ENCODE measurements at regions not wholly inside any gene's neighbourhood (a gene's known extent, or its start where the extent isn't known, plus 50 kb on each side); places are given as distances from the start of the nearest gene placed in this dataset.

GRCh38 chr16:51888534-51888933 is 658.4 kb downstream of the TOX3 start:
- no peak for DNase-seq

- DNase-seq: no peak
Observed at GRCh38 chr16:51888016-51888415, 658.9 kb downstream of the TOX3 start.

- DNase-seq: no peak
Observed at GRCh38 chr16:51886456-51886855, 660.5 kb downstream of the TOX3 start.

GRCh38 chr16:51884773-51885172 is 662.2 kb downstream of the TOX3 start:
- no peak for DNase-seq

- no peak for DNase-seq
Observed at GRCh38 chr16:51881731-51882130, 665.2 kb downstream of the TOX3 start.

GRCh38 chr16:51880776-51881175 is 666.2 kb downstream of the TOX3 start:
- DNase-seq: no peak

GRCh38 chr16:51877686-51878085 is 669.3 kb downstream of the TOX3 start:
- DNase-seq: no peak

- no peak for DNase-seq
Observed at GRCh38 chr16:51876934-51877333, 670.0 kb downstream of the TOX3 start.

GRCh38 chr16:51876601-51876875 is 670.4 kb downstream of the TOX3 start:
- no peak for DNase-seq

GRCh38 chr16:51875834-51876600 is 670.9 kb downstream of the TOX3 start:
- DNase-seq: no peak

- DNase-seq: no peak
Observed at GRCh38 chr16:51872524-51872923, 674.4 kb downstream of the TOX3 start.

GRCh38 chr16:51870296-51870854 is 676.6 kb downstream of the TOX3 start:
- no peak for DNase-seq

- no peak for DNase-seq
Observed at GRCh38 chr16:51869176-51869575, 677.8 kb downstream of the TOX3 start.

GRCh38 chr16:51868631-51869030 is 678.3 kb downstream of the TOX3 start:
- no peak for DNase-seq

GRCh38 chr16:51867386-51868065 is 679.4 kb downstream of the TOX3 start:
- no peak for DNase-seq

GRCh38 chr16:51864575-51864974 is 682.4 kb downstream of the TOX3 start:
- no peak for DNase-seq

- no peak for DNase-seq
Observed at GRCh38 chr16:51854401-51854951, 692.5 kb downstream of the TOX3 start.

- no peak for DNase-seq
Observed at GRCh38 chr16:51853586-51853985, 693.4 kb downstream of the TOX3 start.

GRCh38 chr16:51852892-51853291 is 694.1 kb downstream of the TOX3 start:
- no peak for DNase-seq

- DNase-seq: no peak
Observed at GRCh38 chr16:51851111-51851510, 695.8 kb downstream of the TOX3 start.

- DNase-seq: no peak
Observed at GRCh38 chr16:51849715-51850114, 697.2 kb downstream of the TOX3 start.

GRCh38 chr16:51845586-51846305 is 694.7 kb upstream of the SALL1 start:
- DNase-seq: no peak

GRCh38 chr16:51839727-51840462 is 688.8 kb upstream of the SALL1 start:
- DNase-seq: no peak

All from SHP77 treated with DMSO at 0.1 percent for 48 hours (cell line).